MM.1S (cell line): ENCODE measurements at regions not wholly inside any gene's neighbourhood (a gene's known extent, or its start where the extent isn't known, plus 50 kb on each side); places are given as distances from the start of the nearest gene placed in this dataset.

Experiments
- DNase-seq: peaks from one replicate; pipeline ENCODE4 v3.0.0-alpha.2; 2015
- H2AFZ ChIP-seq: fragments of 300-600 bp; sonication (generic); 2 replicates; pipeline ENCODE4 v1.6.0; 2016; ENCODE audit warnings: antibody characterized with exemption, low read length
- H3F3A ChIP-seq: fragments of 300-600 bp; sonication (generic); 2 replicates; pipeline ENCODE4 v1.6.1; 2016; ENCODE audit warnings: mild to moderate bottlenecking, antibody characterized with exemption, low read length, moderate library complexity, mixed read lengths; ENCODE audit not compliant: insufficient read depth
- H3K27ac ChIP-seq: fragments of 300-600 bp; sonication (generic); 2 replicates; pipeline ENCODE4 v1.5.1; 2016; ENCODE audit warnings: mild to moderate bottlenecking, low read length
- H3K27me3 ChIP-seq: fragments of 300-600 bp; sonication (generic); replicated peaks from 2 replicates; pipeline ENCODE4 v1.6.0; 2016; ENCODE audit warnings: low read length; ENCODE audit not compliant: insufficient read depth
- H3K36me3 ChIP-seq: fragments of 300-600 bp; sonication (generic); replicated peaks from 2 replicates; pipeline ENCODE4 v1.6.1; 2016; ENCODE audit warnings: mild to moderate bottlenecking, low read length, mixed read lengths; ENCODE audit not compliant: insufficient read depth
- H3K4me1 ChIP-seq: fragments of 300-600 bp; sonication (generic); 2 replicates; pipeline ENCODE4 v1.6.1; 2016; ENCODE audit warnings: low read length, mixed read lengths
- H3K4me2 ChIP-seq: fragments of 300-600 bp; sonication (generic); 2 replicates; pipeline ENCODE4 v1.6.0; 2016; ENCODE audit warnings: low read depth, low read length
- H3K4me3 ChIP-seq: fragments of 300-600 bp; sonication (generic); 2 replicates; pipeline ENCODE4 v1.5.1; 2016; ENCODE audit warnings: low read length, mixed read lengths
- H3K79me2 ChIP-seq: fragments of 300-600 bp; sonication (generic); 2 replicates; pipeline ENCODE4 v1.6.1; 2016; ENCODE audit warnings: mixed run types, low read length, mixed read lengths
- H3K9ac ChIP-seq: fragments of 300-600 bp; sonication (generic); 2 replicates; pipeline ENCODE4 v1.6.1; 2016; ENCODE audit warnings: low read length, mixed read lengths
- H3K9me2 ChIP-seq: fragments of 300-600 bp; sonication (generic); replicated peaks from 2 replicates; pipeline ENCODE4 v1.6.1; 2016; ENCODE audit warnings: mild to moderate bottlenecking, low read length, mixed read lengths; ENCODE audit not compliant: insufficient read depth
- H3K9me3 ChIP-seq: fragments of 300-600 bp; sonication (generic); replicated peaks from 2 replicates; pipeline ENCODE4 v1.6.1; 2016; ENCODE audit warnings: mild to moderate bottlenecking, low read length, mixed read lengths; ENCODE audit not compliant: insufficient read depth
- H4K20me1 ChIP-seq: fragments of 300-600 bp; sonication (generic); 2 replicates; pipeline ENCODE4 v1.6.1; 2016; ENCODE audit warnings: mild to moderate bottlenecking, low read length, moderate library complexity, mixed read lengths; ENCODE audit not compliant: insufficient read depth
- EZH2 ChIP-seq: fragments of 300-600 bp; sonication (generic); optimal IDR thresholded peaks from 2 replicates; pipeline ENCODE3; 2017; ENCODE audit warnings: low read depth, mild to moderate bottlenecking, antibody characterized with exemption, low read length, mixed read lengths
- EZH2phosphoT487 ChIP-seq: fragments of 300-600 bp; sonication (generic); IDR thresholded peaks from 2 replicates; pipeline ENCODE4 v1.6.1; 2018; ENCODE audit warnings: antibody characterized with exemption, low read length
- TF ChIP-seq, protein P1 (sequence below): fragments of 300-600 bp; sonication (generic); IDR thresholded peaks from 2 replicates; pipeline ENCODE4 v1.5.1; 2016; ENCODE audit warnings: antibody characterized with exemption, low read length, mixed read lengths

DNA sequence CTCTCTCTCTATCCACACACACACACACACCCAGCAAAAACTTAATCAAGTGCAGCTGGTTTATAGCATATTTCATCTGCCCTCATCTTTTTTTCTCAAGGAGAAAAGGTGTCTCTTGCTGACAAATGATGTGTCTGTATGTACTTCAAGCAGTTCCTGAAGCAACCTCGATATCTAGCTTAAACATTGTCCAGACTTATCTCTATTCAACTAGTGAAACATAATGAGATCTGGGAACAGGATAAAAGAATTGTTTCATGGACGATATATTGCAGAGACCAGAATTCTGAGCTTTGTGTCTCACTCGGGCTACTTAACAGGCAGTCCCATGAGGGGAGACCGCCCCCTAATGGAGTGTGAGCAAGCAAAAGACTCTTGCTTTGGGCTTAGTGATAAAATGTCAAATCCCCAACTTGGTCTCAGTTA is 929.2 kb upstream of the SOX11 start:
- H4K20me1 ChIP-seq, result no peaks in the 10 kb centered on the region
- H3F3A ChIP-seq, result no peaks in the 10 kb centered on the region
- TF ChIP-seq EZH2phosphoT487 (no peak), EZH2 (no peak)
- TF ChIP-seq, protein P1, sequence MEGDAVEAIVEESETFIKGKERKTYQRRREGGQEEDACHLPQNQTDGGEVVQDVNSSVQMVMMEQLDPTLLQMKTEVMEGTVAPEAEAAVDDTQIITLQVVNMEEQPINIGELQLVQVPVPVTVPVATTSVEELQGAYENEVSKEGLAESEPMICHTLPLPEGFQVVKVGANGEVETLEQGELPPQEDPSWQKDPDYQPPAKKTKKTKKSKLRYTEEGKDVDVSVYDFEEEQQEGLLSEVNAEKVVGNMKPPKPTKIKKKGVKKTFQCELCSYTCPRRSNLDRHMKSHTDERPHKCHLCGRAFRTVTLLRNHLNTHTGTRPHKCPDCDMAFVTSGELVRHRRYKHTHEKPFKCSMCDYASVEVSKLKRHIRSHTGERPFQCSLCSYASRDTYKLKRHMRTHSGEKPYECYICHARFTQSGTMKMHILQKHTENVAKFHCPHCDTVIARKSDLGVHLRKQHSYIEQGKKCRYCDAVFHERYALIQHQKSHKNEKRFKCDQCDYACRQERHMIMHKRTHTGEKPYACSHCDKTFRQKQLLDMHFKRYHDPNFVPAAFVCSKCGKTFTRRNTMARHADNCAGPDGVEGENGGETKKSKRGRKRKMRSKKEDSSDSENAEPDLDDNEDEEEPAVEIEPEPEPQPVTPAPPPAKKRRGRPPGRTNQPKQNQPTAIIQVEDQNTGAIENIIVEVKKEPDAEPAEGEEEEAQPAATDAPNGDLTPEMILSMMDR, result peak; percentile 28
- no peaks in the 10 kb centered on the region for H3K4me1 ChIP-seq
- no peaks in the 10 kb centered on the region for H3K9me2 ChIP-seq
- no peak overlapping the region for H3K4me2 ChIP-seq
- H3K4me3 ChIP-seq, result no peak overlapping the region
- no peaks in the 10 kb centered on the region for H3K27me3 ChIP-seq
- no peaks in the 10 kb centered on the region for H3K36me3 ChIP-seq
- H3K27ac ChIP-seq, result no peak overlapping the region
- no peak overlapping the region for H2AFZ ChIP-seq
- no peak for DNase-seq
- no peak overlapping the region for H3K9ac ChIP-seq
- H3K79me2 ChIP-seq, result no peaks in the 10 kb centered on the region
- no peaks in the 10 kb centered on the region for H3K9me3 ChIP-seq

DNA sequence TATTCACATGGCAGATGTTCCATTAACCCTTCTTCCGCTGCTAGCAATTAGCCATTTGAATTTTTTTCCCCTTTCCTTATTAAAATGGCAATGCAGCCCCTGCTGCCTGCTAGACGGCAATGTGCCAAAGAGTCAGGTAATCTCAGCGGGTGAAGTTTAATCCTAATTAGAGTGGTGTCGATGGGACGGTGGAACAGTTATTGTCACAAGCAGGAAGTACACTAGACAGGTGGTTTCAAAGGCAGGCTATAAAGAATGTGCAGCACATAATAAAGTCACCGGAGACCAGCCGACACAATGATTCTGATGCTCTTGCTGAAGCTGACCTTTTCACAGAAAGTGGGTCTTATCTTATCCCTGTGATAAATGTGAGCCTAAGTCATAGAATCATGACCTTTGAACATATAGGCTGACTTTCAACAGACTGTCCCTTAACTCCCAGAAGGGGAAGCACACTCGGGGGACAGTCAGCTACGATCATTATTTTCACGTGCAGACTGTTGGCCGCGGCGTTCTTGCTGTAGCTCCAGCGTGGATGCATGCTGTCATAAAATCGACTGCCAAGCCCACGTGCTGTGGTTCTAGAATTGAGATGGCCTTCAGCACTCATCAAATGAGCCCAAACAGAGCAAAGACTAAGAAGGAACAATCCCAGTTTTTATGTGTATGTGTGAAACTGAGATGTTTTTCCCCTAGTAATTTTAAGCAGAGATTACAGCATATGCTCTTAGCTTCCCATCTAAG is 926.2 kb upstream of the SOX11 start:
- no peaks in the 10 kb centered on the region for H3F3A ChIP-seq
- H3K9me2 ChIP-seq, result no peaks in the 10 kb centered on the region
- no peak overlapping the region for H2AFZ ChIP-seq
- H3K4me1 ChIP-seq, result no peaks in the 10 kb centered on the region
- no peaks in the 10 kb centered on the region for H3K9me3 ChIP-seq
- H3K36me3 ChIP-seq, result no peaks in the 10 kb centered on the region
- no peak for DNase-seq
- no peak overlapping the region for H3K9ac ChIP-seq
- no peaks in the 10 kb centered on the region for H4K20me1 ChIP-seq
- H3K79me2 ChIP-seq, result no peaks in the 10 kb centered on the region
- no peak overlapping the region for H3K4me2 ChIP-seq
- H3K27ac ChIP-seq, result no peak overlapping the region
- no peak overlapping the region for H3K4me3 ChIP-seq
- TF ChIP-seq EZH2phosphoT487, result no peak
- no peak for TF ChIP-seq EZH2
- TF ChIP-seq, protein P1, result no peak
- H3K27me3 ChIP-seq, result no peaks in the 10 kb centered on the region

GRCh38 chr2:4775668-4776067 is 916.5 kb upstream of the SOX11 start:
- Histone ChIP-seq H3K36me3 (no peaks in the 10 kb centered on the region), H3K9ac (no peak overlapping the region), H3K27me3 (no peaks in the 10 kb centered on the region), H3K27ac (no peak overlapping the region), H3K4me1 (no peaks in the 10 kb centered on the region), H3K9me3 (no peaks in the 10 kb centered on the region), H3K4me2 (no peak overlapping the region), H3K9me2 (no peaks in the 10 kb centered on the region), H4K20me1 (no peaks in the 10 kb centered on the region), H3K79me2 (no peaks in the 10 kb centered on the region), H2AFZ (no peak overlapping the region), H3K4me3 (no peak overlapping the region), H3F3A (no peaks in the 10 kb centered on the region)
- DNase-seq, result no peak
- TF ChIP-seq EZH2 (no peak), EZH2phosphoT487 (no peak)
- TF ChIP-seq, protein P1, result no peak
